Naive B cell (primary cell): ENCODE measurements at regions not wholly inside any gene's neighbourhood (a gene's known extent, or its start where the extent isn't known, plus 50 kb on each side); places are given as distances from the start of the nearest gene placed in this dataset.

Experiments used
- ATAC-seq, 2 donors: fragments of 150-1000 bp; cut with Tn5 transposase; 2 replicates each; pipeline ENCODE4 v1.10.0; 2021; ENCODE audit warnings: low read depth in 2 of 2, mild to moderate bottlenecking in 2 of 2, moderate library complexity in 2 of 2
- DNase-seq: peaks from one replicate; pipeline ENCODE4 v3.0.0; 2022
- H3K27ac Mint-ChIP-seq, 6 donors: one replicate each; pipeline ENCODE4 v1.8.0; 2020 to 2022; ENCODE audit warnings: mild to moderate bottlenecking in 6 of 6, mixed read lengths in 6 of 6, moderate library complexity in 5 of 6, inconsistent platforms in 2 of 6
- H3K27me3 Mint-ChIP-seq, 3 donors: one replicate each; pipeline ENCODE4 v1.8.0; 2021 to 2022; ENCODE audit warnings: mixed read lengths in 3 of 3, mild to moderate bottlenecking in 1 of 3
- H3K36me3 Mint-ChIP-seq, 2 donors: one replicate each; pipeline ENCODE4 v1.8.0; 2020 to 2022; ENCODE audit warnings: mixed read lengths in 2 of 2, inconsistent platforms in 1 of 2, mild to moderate bottlenecking in 1 of 2
- H3K4me1 Mint-ChIP-seq, 3 donors: one replicate each; pipeline ENCODE4 v1.8.0; 2020 to 2022; ENCODE audit warnings: mixed read lengths in 3 of 3, inconsistent platforms in 1 of 3, mild to moderate bottlenecking in 1 of 3, moderate library complexity in 1 of 3
- H3K4me3 Mint-ChIP-seq, 8 donors: one replicate each; pipeline ENCODE4 v1.8.0; 2020 to 2022; ENCODE audit warnings: mild to moderate bottlenecking in 8 of 8, mixed read lengths in 8 of 8, moderate library complexity in 8 of 8, inconsistent platforms in 2 of 8
- H3K9me3 Mint-ChIP-seq, 7 donors: one replicate each; pipeline ENCODE4 v1.8.0; 2020 to 2022; ENCODE audit warnings: mixed read lengths in 7 of 7, mild to moderate bottlenecking in 5 of 7, inconsistent platforms in 2 of 7, moderate library complexity in 1 of 7

DNA sequence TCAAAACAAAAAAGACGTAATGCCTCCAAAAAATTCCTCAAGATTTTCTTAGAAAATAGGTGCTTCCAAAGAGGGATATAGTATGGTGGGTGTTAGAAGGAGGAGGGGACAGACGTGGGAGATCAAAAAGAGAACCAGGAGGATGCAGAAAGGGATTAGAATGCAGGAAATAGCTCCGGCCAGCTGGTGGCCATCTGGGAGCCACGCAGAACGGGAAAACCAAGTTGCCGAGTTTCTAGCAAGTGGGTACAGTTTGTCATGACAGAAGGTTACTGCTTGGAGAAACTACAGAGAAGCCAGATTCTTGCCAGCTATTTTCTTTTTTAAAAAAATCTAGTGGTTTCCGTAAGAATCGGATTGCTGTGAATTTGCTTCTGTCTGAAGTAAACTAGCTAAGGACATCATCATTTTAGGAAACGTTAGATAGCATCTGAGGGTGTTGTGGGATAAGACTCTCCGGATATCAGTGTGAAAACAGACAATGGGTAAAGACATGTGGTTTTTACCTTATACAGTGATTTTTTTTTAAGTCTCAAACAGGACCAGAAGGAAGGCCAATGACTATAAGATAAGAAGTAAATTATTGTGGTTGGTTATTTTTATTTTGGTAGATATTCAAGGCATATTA, 104.9 kb downstream of the HSPH1 start:
- Mint-ChIP-seq H3K36me3 (peaks cover 0 to 3% of the 10 kb centered on the region in 2 donors), H3K4me3 (no peak overlapping the region), H3K27ac (no peak overlapping the region), H3K27me3 (peaks cover 15 to 21% (median 19%) of the 10 kb centered on the region in 3 donors), H3K4me1 (no peaks in the 10 kb centered on the region), H3K9me3 (no peaks in the 10 kb centered on the region)
- ATAC-seq (no peak), DNase-seq (no peak)

GRCh38 chr13:31055589-31055988, 106.1 kb downstream of the HSPH1 start:
- H3K9me3 Mint-ChIP-seq, result no peaks in the 10 kb centered on the region
- H3K27me3 Mint-ChIP-seq, result peaks cover 16 to 20% (median 17%) of the 10 kb centered on the region in 3 donors
- no peak overlapping the region for H3K4me3 Mint-ChIP-seq
- H3K36me3 Mint-ChIP-seq, result no peaks in the 10 kb centered on the region
- DNase-seq, result no peak
- no peak for ATAC-seq
- no peak overlapping the region for H3K27ac Mint-ChIP-seq
- no peaks in the 10 kb centered on the region for H3K4me1 Mint-ChIP-seq

DNA sequence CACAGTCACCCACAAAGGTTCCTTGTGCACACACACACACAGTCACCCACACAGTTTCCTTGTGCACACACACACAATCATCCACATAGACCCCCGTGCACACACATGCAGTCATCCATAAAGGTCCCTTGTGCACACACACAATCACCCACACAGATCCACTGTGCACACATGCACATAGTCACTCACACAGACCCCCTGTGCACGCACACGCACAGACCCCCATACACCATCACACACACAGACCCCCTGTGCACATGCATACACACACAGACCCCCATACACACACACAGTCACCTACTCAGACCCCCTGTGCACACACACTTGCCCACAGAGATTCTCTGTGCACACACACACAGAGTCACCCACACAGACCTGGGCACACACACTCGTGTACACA, 107.1 kb downstream of the HSPH1 start:
- no peak overlapping the region for H3K4me3 Mint-ChIP-seq
- H3K27ac Mint-ChIP-seq, result no peak overlapping the region
- H3K4me1 Mint-ChIP-seq, result no peaks in the 10 kb centered on the region
- H3K36me3 Mint-ChIP-seq, result no peaks in the 10 kb centered on the region
- ATAC-seq, result no peak
- DNase-seq, result no peak
- peaks cover 12 to 16% (median 14%) of the 10 kb centered on the region in 3 donors for H3K27me3 Mint-ChIP-seq
- no peaks in the 10 kb centered on the region for H3K9me3 Mint-ChIP-seq

GRCh38 chr13:31053896-31054295, 107.8 kb downstream of the HSPH1 start:
- Mint-ChIP-seq H3K4me3 (no peak overlapping the region), H3K27ac (no peak overlapping the region), H3K36me3 (no peaks in the 10 kb centered on the region), H3K4me1 (no peaks in the 10 kb centered on the region), H3K27me3 (peaks cover 12 to 16% (median 14%) of the 10 kb centered on the region in 3 donors), H3K9me3 (no peaks in the 10 kb centered on the region)
- ATAC-seq, result no peak
- DNase-seq, result no peak

GRCh38 chr13:31053091-31053490, 108.6 kb downstream of the HSPH1 start:
- peaks cover 12 to 16% (median 14%) of the 10 kb centered on the region in 3 donors for H3K27me3 Mint-ChIP-seq
- no peak overlapping the region for H3K27ac Mint-ChIP-seq
- H3K4me3 Mint-ChIP-seq, result no peak overlapping the region
- ATAC-seq (no peak), DNase-seq (no peak)
- H3K36me3 Mint-ChIP-seq, result no peaks in the 10 kb centered on the region
- no peaks in the 10 kb centered on the region for H3K9me3 Mint-ChIP-seq
- H3K4me1 Mint-ChIP-seq, result no peaks in the 10 kb centered on the region

- no peak overlapping the region for H3K27ac Mint-ChIP-seq
- no peak for DNase-seq
- no peak for ATAC-seq
- peaks cover 12 to 16% (median 14%) of the 10 kb centered on the region in 3 donors for H3K27me3 Mint-ChIP-seq
- no peaks in the 10 kb centered on the region for H3K4me1 Mint-ChIP-seq
- no peaks in the 10 kb centered on the region for H3K9me3 Mint-ChIP-seq
- H3K36me3 Mint-ChIP-seq, result no peaks in the 10 kb centered on the region
- no peak overlapping the region for H3K4me3 Mint-ChIP-seq
Measured at GRCh38 chr13:31052478-31052877, 109.2 kb downstream of the HSPH1 start.

DNA sequence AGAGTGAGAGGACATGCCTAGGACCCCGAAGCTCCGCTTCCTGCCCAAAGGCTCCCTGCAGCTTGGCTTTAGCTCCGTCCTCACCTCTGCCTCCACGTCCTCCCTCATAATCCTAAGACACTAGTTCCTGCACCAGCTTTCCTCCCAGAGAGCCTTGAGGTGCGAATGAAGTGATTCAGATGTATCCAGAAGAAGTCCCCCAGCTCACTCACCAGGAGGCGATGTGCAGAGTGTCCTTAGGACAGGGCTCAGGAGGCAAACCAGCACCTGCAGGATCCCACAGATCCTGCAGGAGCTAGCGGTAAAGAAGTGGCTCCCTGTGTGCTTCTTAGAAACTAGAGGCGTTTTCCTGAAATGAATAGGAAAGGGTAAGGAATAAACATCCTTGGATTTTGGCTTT, 109.7 kb downstream of the HSPH1 start:
- DNase-seq (no peak), ATAC-seq (no peak)
- no peaks in the 10 kb centered on the region for H3K36me3 Mint-ChIP-seq
- no peaks in the 10 kb centered on the region for H3K9me3 Mint-ChIP-seq
- no peaks in the 10 kb centered on the region for H3K4me1 Mint-ChIP-seq
- no peak overlapping the region for H3K4me3 Mint-ChIP-seq
- no peak overlapping the region for H3K27ac Mint-ChIP-seq
- H3K27me3 Mint-ChIP-seq, result peaks cover 12 to 16% (median 14%) of the 10 kb centered on the region in 3 donors

DNA sequence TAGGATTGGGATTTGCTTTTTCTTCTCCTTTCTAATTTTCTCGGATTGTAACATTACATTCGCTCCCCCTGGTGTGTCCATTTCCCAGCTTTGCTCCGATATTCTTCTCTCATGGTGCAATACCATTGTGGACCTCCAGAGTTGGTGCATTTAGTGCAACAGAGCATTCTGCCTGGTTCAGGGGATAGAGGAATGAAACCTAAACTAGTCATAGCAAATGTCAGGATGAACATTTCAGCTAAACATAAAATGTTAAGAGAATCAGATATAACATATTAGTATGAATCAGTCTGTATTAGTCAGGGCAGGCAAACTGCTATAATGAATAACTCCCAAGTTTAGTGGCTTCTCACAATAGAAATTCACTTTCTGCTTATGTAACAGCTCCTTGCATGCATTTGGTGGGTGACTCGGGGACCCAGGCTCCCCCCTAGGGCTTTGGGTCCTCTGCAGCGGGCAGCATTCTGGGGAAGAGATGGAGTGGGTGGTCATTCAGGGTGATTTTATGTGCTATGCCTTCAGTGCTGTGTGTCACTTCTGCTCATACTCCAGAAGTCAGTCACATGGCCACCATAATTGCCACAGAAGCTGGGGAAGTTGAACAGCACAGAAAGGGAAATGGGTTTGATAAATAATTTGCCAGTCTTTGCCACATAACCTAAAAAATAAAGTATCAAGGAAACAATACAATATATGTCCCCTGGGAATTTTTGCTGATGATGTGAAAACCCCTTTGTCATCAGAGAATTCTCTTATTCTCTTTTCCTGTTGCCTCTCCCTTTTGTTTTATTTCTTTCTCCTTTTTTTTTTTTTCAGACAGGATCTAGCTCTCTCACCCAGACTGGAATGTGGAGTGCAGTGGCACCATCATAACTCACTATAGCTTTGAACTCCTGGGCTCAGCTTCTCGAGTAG, 111.0 kb downstream of the HSPH1 start:
- Mint-ChIP-seq H3K4me1 (no peaks in the 10 kb centered on the region), H3K4me3 (no peak overlapping the region), H3K27ac (no peak overlapping the region), H3K36me3 (no peaks in the 10 kb centered on the region), H3K27me3 (peaks cover 12 to 16% (median 14%) of the 10 kb centered on the region in 3 donors), H3K9me3 (no peaks in the 10 kb centered on the region)
- ATAC-seq (no peak), DNase-seq (no peak)

DNA sequence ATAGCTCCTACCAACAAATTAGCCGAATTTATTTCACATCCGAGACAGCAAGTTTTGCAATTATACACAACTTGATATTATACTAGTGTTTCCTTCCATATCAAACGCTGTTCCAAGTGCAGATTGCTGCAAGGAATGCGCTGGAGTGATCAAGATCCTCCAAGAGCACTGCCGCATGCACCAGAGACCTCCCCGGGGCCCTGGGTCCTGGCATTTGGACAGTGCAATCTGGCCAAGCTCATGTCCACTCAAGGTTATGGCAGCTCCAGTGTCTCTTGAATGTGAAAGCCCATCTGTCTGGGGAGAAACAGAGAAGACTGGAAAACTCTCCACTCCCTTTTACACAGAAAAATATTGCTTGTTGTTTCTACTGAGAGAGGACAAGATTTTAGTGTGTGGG, 111.9 kb downstream of the HSPH1 start:
- Mint-ChIP-seq H3K4me3 (no peak overlapping the region), H3K4me1 (no peaks in the 10 kb centered on the region), H3K27ac (no peak overlapping the region), H3K36me3 (no peaks in the 10 kb centered on the region), H3K27me3 (peaks cover 12 to 16% (median 14%) of the 10 kb centered on the region in 3 donors), H3K9me3 (no peaks in the 10 kb centered on the region)
- ATAC-seq (no peak), DNase-seq (no peak)

DNA sequence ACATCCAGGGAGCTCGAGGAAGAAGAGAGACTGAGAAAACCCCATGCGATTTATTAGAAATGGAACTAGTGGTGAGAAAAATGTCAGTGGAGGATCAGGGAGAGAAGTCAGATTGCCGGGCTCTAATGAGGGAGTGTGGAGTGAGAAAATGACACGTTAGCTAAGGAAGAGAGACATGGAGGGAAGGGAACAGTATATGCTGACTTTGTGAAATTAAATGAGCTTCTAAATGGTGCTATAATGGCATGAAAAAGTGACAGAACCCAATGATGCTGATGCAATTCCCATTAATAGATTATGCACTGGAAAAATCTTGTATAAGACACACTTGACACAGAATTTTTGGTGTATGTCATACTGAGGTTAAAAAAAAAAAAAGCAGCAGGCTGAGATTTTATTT, 112.6 kb downstream of the HSPH1 start:
- no peak overlapping the region for H3K27ac Mint-ChIP-seq
- H3K4me3 Mint-ChIP-seq, result no peak overlapping the region
- H3K9me3 Mint-ChIP-seq, result peaks cover 0 to 2% (median 0%) of the 10 kb centered on the region in 7 donors
- peaks cover 18 to 21% (median 19%) of the 10 kb centered on the region in 3 donors for H3K27me3 Mint-ChIP-seq
- DNase-seq, result no peak
- no peak for ATAC-seq
- H3K36me3 Mint-ChIP-seq, result no peaks in the 10 kb centered on the region
- peaks cover 3 to 5% (median 5%) of the 10 kb centered on the region in 3 donors for H3K4me1 Mint-ChIP-seq

- no peak overlapping the region for H3K27ac Mint-ChIP-seq
- no peaks in the 10 kb centered on the region for H3K36me3 Mint-ChIP-seq
- ATAC-seq, result no peak
- peaks cover 21 to 27% (median 24%) of the 10 kb centered on the region in 3 donors for H3K27me3 Mint-ChIP-seq
- DNase-seq, result no peak
- peaks cover 0 to 2% (median 0%) of the 10 kb centered on the region in 7 donors for H3K9me3 Mint-ChIP-seq
- H3K4me1 Mint-ChIP-seq, result peaks cover 3 to 5% (median 5%) of the 10 kb centered on the region in 3 donors
- H3K4me3 Mint-ChIP-seq, result no peak overlapping the region
Measured at GRCh38 chr13:31048521-31048920, 113.2 kb downstream of the HSPH1 start.

GRCh38 chr13:31046711-31047279, 114.3 kb downstream of the TEX26 start:
- H3K36me3 Mint-ChIP-seq, result no peaks in the 10 kb centered on the region
- DNase-seq, result no peak

GRCh38 chr13:31045286-31046081, 113.0 kb downstream of the TEX26 start:
- Mint-ChIP-seq H3K27ac (no peak overlapping the region), H3K9me3 (peaks cover 0 to 2% (median 0%) of the 10 kb centered on the region in 7 donors), H3K27me3 (peaks cover 32 to 34% (median 33%) of the 10 kb centered on the region in 3 donors), H3K36me3 (no peaks in the 10 kb centered on the region), H3K4me1 (peaks cover 5 to 7% (median 5%) of the 10 kb centered on the region in 3 donors), H3K4me3 (no peak overlapping the region)
- DNase-seq (no peak), ATAC-seq (no peak)

More at GRCh38 chr13:31046711-31047279, 114.3 kb downstream of the TEX26 start:
- peaks cover 5 to 7% (median 5%) of the 10 kb centered on the region in 3 donors for H3K4me1 Mint-ChIP-seq
- no peak for ATAC-seq
- H3K9me3 Mint-ChIP-seq, result peaks cover 0 to 2% (median 0%) of the 10 kb centered on the region in 7 donors
- H3K27ac Mint-ChIP-seq, result no peak overlapping the region
- peaks cover 33 to 42% (median 39%) of the 10 kb centered on the region in 3 donors for H3K27me3 Mint-ChIP-seq
- no peak overlapping the region for H3K4me3 Mint-ChIP-seq
